ENCODE measurements at regions not wholly inside any gene's neighbourhood (a gene's known extent, or its start where the extent isn't known, plus 50 kb on each side); places are given as distances from the start of the nearest gene placed in this dataset.

GRCh38 chr17:12472252-12473173 lies 193.2 kb upstream of the MYOCD start (continued):
- no peak for TF ChIP-seq REST (IDR thresholded peaks at IDR 0.05; ENCODE audit: low read depth, low read length)
- TF ChIP-seq KAT2A (conservative IDR thresholded peaks at IDR 0.05; ENCODE audit: control insufficient read depth, low read depth, low read length): no peak
- no peak for TF ChIP-seq IKZF1 (conservative IDR thresholded peaks at IDR 0.05)
- TF ChIP-seq CUX1 (IDR thresholded peaks at IDR 0.05; ENCODE audit: insufficient replicate concordance, low read depth, low read length): no peak
- no peak for TF ChIP-seq PKNOX1 (IDR thresholded peaks at IDR 0.05)
- TF ChIP-seq STAT3 (IDR thresholded peaks at IDR 0.05; ENCODE audit: low read depth, low read length): no peak
- TF ChIP-seq EZH2 (IDR thresholded peaks at IDR 0.05; ENCODE audit: borderline replicate concordance, control insufficient read depth, low read depth, low read length): no peak
- no peak for TF ChIP-seq SKIL (IDR thresholded peaks at IDR 0.05; ENCODE audit: low read depth, poor library complexity, severe bottlenecking)
- no peak for TF ChIP-seq ATF2 (IDR thresholded peaks at IDR 0.05; ENCODE audit: low read length)
- TF ChIP-seq POLR2AphosphoS5 (IDR thresholded peaks at IDR 0.05; ENCODE audit: low read length): no peak
- TF ChIP-seq TCF3 (IDR thresholded peaks at IDR 0.05; ENCODE audit: borderline replicate concordance, insufficient read depth, low read depth, low read length): no peak
- no peak for TF ChIP-seq YBX1 (IDR thresholded peaks at IDR 0.05)

All from GM12878 (cell line).